Mucosa of rectum (tissue), 2 donors: ENCODE measurements at regions not wholly inside any gene's neighbourhood (a gene's known extent, or its start where the extent isn't known, plus 50 kb on each side); places are given as distances from the start of the nearest gene placed in this dataset.

Source experiments
- H3K27ac ChIP-seq, 2 donors: one replicate each; pipeline ENCODE4 v1.7.0; 2013; ENCODE audit warnings: inconsistent platforms in 2 of 2, low read depth in 2 of 2, low read length in 2 of 2
- H3K27me3 ChIP-seq, 2 donors: one replicate each; pipeline ENCODE4 v1.7.0; 2013; ENCODE audit warnings: low read length in 2 of 2; ENCODE audit not compliant: control insufficient read depth in 2 of 2, insufficient read depth in 2 of 2
- H3K36me3 ChIP-seq, 2 donors: one replicate each; pipeline ENCODE4 v1.7.0; 2013; ENCODE audit warnings: low read length in 2 of 2; ENCODE audit not compliant: control insufficient read depth in 2 of 2, insufficient read depth in 2 of 2
- H3K4me1 ChIP-seq, 2 donors: one replicate each; pipeline ENCODE4 v1.7.0; 2013; ENCODE audit warnings: low read length in 2 of 2, mild to moderate bottlenecking in 1 of 2; ENCODE audit not compliant: control insufficient read depth in 2 of 2, insufficient read depth in 2 of 2
- H3K4me3 ChIP-seq, 2 donors: one replicate each; pipeline ENCODE4 v1.7.0; 2013; ENCODE audit warnings: low read length in 2 of 2
- H3K9ac ChIP-seq, 2 donors: one replicate each; pipeline ENCODE4 v1.7.0; 2013; ENCODE audit warnings: low read length in 2 of 2, low read depth in 1 of 2, mild to moderate bottlenecking in 1 of 2
- H3K9me3 ChIP-seq, 2 donors: one replicate each; pipeline ENCODE4 v1.7.0; 2013; ENCODE audit warnings: low read length in 2 of 2; ENCODE audit not compliant: control insufficient read depth in 2 of 2
- donor health status: healthy.
- donor health status: Normal muscosa, but diverticular disease.

GRCh38 chr9:75589497-75589896, 301.0 kb upstream of the PCSK5 start:
- no peaks in the 10 kb centered on the region for H3K36me3 ChIP-seq
- no peaks in the 10 kb centered on the region for H3K27me3 ChIP-seq
- H3K27ac ChIP-seq: no peak overlapping the region
- H3K4me3 ChIP-seq: no peak overlapping the region
- H3K9ac ChIP-seq: no peak overlapping the region
- H3K4me1 ChIP-seq: no peaks in the 10 kb centered on the region
- no peaks in the 10 kb centered on the region for H3K9me3 ChIP-seq

DNA sequence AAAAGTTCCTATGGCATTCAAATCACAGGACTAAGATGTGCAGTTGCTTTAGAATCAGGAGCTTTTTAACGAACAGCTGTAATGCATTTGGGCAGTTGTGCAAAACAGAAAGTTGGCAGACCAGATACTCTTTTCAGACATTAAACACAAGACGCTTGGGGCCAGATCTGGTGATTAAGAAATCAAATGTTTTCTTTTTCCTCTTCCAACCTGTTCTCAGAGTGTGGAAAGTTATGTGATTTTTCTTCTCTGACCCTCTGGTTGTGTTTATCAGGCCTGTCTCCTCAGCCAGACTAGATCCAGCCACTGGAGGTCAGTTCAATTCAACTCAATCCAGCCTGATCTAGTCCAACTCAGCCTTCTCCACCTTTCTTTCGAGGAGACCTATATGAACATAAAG, 298.5 kb upstream of the PCSK5 start:
- no peak overlapping the region for H3K27ac ChIP-seq
- no peaks in the 10 kb centered on the region for H3K4me1 ChIP-seq
- no peak overlapping the region for H3K4me3 ChIP-seq
- H3K36me3 ChIP-seq: no peaks in the 10 kb centered on the region
- no peaks in the 10 kb centered on the region for H3K27me3 ChIP-seq
- no peak overlapping the region for H3K9ac ChIP-seq
- no peaks in the 10 kb centered on the region for H3K9me3 ChIP-seq

DNA sequence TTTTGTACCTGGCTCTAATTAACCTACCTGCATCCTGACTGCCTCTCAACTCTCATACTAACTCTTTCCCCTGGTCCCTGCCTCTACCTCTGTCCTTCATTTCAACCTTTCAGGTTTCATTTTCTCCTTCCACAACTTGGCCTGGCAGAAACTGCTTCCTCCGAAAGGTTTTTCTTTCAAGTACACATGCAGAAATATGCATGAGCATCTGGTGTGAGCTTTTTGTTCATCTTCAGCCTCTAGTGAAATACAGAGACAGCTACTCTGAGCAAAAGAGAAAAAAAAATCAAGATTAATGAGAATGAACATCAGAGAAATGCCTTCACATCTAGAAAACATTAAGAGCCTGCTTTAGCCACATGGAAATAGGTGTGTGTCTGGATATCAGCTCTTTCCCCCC, 297.9 kb upstream of the PCSK5 start:
- H3K4me1 ChIP-seq: no peaks in the 10 kb centered on the region
- no peaks in the 10 kb centered on the region for H3K9me3 ChIP-seq
- no peak overlapping the region for H3K9ac ChIP-seq
- H3K27ac ChIP-seq: no peak overlapping the region
- no peaks in the 10 kb centered on the region for H3K27me3 ChIP-seq
- no peaks in the 10 kb centered on the region for H3K36me3 ChIP-seq
- H3K4me3 ChIP-seq: no peak overlapping the region

GRCh38 chr9:75593920-75594319, 296.6 kb upstream of the PCSK5 start:
- Histone ChIP-seq H3K9me3 (no peaks in the 10 kb centered on the region), H3K4me1 (peaks cover 0 to 1% of the 10 kb centered on the region in 2 donors), H3K27ac (no peak overlapping the region), H3K27me3 (no peaks in the 10 kb centered on the region), H3K4me3 (no peak overlapping the region), H3K36me3 (no peaks in the 10 kb centered on the region), H3K9ac (no peak overlapping the region)

- Histone ChIP-seq H3K4me3 (no peak overlapping the region), H3K27me3 (no peaks in the 10 kb centered on the region), H3K36me3 (no peaks in the 10 kb centered on the region), H3K4me1 (peaks cover 0 to 3% of the 10 kb centered on the region in 2 donors), H3K9ac (no peak overlapping the region), H3K9me3 (no peaks in the 10 kb centered on the region), H3K27ac (no peak overlapping the region)
These were observed 291.3 kb upstream of the PCSK5 start for GRCh38 chr9:75599126-75599525.

- Histone ChIP-seq H3K4me1 (peaks cover 3 to 5% of the 10 kb centered on the region in 2 donors), H3K4me3 (no peak overlapping the region), H3K27me3 (no peaks in the 10 kb centered on the region), H3K9me3 (no peaks in the 10 kb centered on the region), H3K36me3 (no peaks in the 10 kb centered on the region), H3K9ac (no peak overlapping the region), H3K27ac (no peak overlapping the region)
These were observed 289.2 kb upstream of the PCSK5 start for GRCh38 chr9:75601280-75601679.

DNA sequence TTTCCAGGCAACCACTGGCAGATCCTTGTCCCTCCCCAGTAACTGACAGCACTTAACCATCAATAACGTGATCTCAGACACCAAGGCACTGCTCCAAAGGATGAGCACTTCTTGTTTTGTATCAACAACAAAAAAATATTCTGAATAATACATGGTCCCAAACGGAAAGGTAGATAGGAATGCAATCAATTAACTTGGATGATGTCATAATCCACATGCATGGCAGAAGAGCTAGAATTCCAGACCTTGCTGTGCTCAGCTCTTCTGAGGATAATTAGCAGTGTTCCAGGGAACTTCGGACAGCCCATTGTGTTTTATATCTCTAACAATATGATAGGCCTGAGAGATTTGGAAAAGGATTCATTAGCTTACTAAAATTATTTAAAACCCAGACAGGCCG, 288.4 kb upstream of the PCSK5 start:
- no peak overlapping the region for H3K9ac ChIP-seq
- H3K9me3 ChIP-seq: no peaks in the 10 kb centered on the region
- no peak overlapping the region for H3K27ac ChIP-seq
- H3K27me3 ChIP-seq: no peaks in the 10 kb centered on the region
- H3K4me1 ChIP-seq: peaks cover 3 to 5% of the 10 kb centered on the region in 2 donors
- no peaks in the 10 kb centered on the region for H3K36me3 ChIP-seq
- H3K4me3 ChIP-seq: no peak overlapping the region

DNA sequence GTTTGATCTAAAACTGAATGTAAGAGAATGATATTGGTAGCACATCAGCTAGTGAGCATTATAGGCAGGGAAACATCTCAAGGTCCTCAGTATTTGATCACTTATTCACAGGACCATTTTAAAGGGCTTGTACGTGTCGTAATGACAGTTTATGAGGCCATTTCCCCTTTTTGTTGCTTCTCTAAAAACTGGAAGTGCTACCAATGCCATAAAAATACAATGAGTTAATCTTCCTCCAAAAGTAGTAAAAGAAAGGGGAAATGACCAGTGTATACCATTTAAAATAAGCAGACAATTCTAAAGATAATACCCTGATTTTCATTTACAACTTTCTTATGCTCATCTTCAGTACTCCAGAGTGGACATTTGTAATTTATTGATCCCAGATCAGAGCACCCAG, 285.8 kb upstream of the PCSK5 start:
- peaks cover 0 to 5% of the 10 kb centered on the region in 2 donors for H3K4me1 ChIP-seq
- no peaks in the 10 kb centered on the region for H3K27me3 ChIP-seq
- H3K36me3 ChIP-seq: no peaks in the 10 kb centered on the region
- H3K4me3 ChIP-seq: no peak overlapping the region
- H3K27ac ChIP-seq: no peak overlapping the region
- H3K9ac ChIP-seq: no peak overlapping the region
- H3K9me3 ChIP-seq: no peaks in the 10 kb centered on the region

GRCh38 chr9:75607521-75607920, 283.0 kb upstream of the PCSK5 start:
- Histone ChIP-seq H3K27me3 (no peaks in the 10 kb centered on the region), H3K4me1 (peaks cover 0 to 5% of the 10 kb centered on the region in 2 donors), H3K4me3 (no peak overlapping the region), H3K9ac (no peak overlapping the region), H3K36me3 (no peaks in the 10 kb centered on the region), H3K27ac (no peak overlapping the region), H3K9me3 (no peaks in the 10 kb centered on the region)

- Histone ChIP-seq H3K9ac (no peak overlapping the region), H3K4me3 (no peak overlapping the region), H3K27ac (no peak overlapping the region), H3K9me3 (no peaks in the 10 kb centered on the region), H3K27me3 (no peaks in the 10 kb centered on the region), H3K36me3 (no peaks in the 10 kb centered on the region), H3K4me1 (peaks cover 0 to 5% of the 10 kb centered on the region in 2 donors)
These were observed 281.1 kb upstream of the PCSK5 start for GRCh38 chr9:75609401-75609800.

GRCh38 chr9:75610246-75610645, 280.2 kb upstream of the PCSK5 start:
- no peaks in the 10 kb centered on the region for H3K9me3 ChIP-seq
- H3K4me3 ChIP-seq: no peak overlapping the region

More at GRCh38 chr9:75610246-75610645, 280.2 kb upstream of the PCSK5 start:
- Histone ChIP-seq H3K27ac (no peak overlapping the region), H3K27me3 (no peaks in the 10 kb centered on the region), H3K36me3 (no peaks in the 10 kb centered on the region), H3K9ac (no peak overlapping the region), H3K4me1 (peaks cover 0 to under 1% of the 10 kb centered on the region in 2 donors)
